ENCODE measurements at regions not wholly inside any gene's neighbourhood (a gene's known extent, or its start where the extent isn't known, plus 50 kb on each side); places are given as distances from the start of the nearest gene placed in this dataset.

GRCh38 chr16:6207580-6207979, 1110.0 kb upstream of the EEF2KMT start:
- H3K9ac ChIP-seq (ENCODE audit: insufficient read depth, low read length): no peak overlapping the region
- H3K9me3 ChIP-seq (ENCODE audit: control insufficient read depth, insufficient read depth, low read depth, low read length): no peaks in the 10 kb centered on the region
- H3K4me3 ChIP-seq (replicated peaks in 1 of 4; ENCODE audit: control extremely low read depth in 1 of 4, insufficient read depth in 1 of 4, low read depth in 3 of 4, low read length in 4 of 4): no peak overlapping the region
- no peak overlapping the region for H3K27ac ChIP-seq (ENCODE audit: insufficient read depth, low read length)
- no peaks in the 10 kb centered on the region for H3K36me3 ChIP-seq (ENCODE audit: control insufficient read depth, insufficient read depth, low read length)
- no peaks in the 10 kb centered on the region for H3K4me1 ChIP-seq (ENCODE audit: control insufficient read depth, extremely low read depth, insufficient read depth, low read length)
- H3K4me2 ChIP-seq (ENCODE audit: extremely low read depth, insufficient read depth, low read length): no peak overlapping the region
- no peak for DNase-seq (ENCODE audit: low read depth in 2 of 2)
- H3K27me3 ChIP-seq (ENCODE audit: control insufficient read depth, insufficient read depth, low read length): no peaks in the 10 kb centered on the region
- TF ChIP-seq CTCF (conservative IDR thresholded peaks at IDR 0.05 in 1 of 2, IDR thresholded peaks at IDR 0.05 in 1 of 2; ENCODE audit: low read depth in 1 of 2, low read length in 2 of 2): no peak
- TF ChIP-seq EZH2 (IDR thresholded peaks at IDR 0.05; ENCODE audit: low read length, missing control alignments): no peak
- no peaks in the 10 kb centered on the region for H4K20me1 ChIP-seq (ENCODE audit: control insufficient read depth, extremely low read depth, insufficient read depth, low read length)
- no peak overlapping the region for H2AFZ ChIP-seq (ENCODE audit: low read length)
- H3K79me2 ChIP-seq (ENCODE audit: control insufficient read depth, insufficient read depth, low read length): no peaks in the 10 kb centered on the region

GRCh38 chr16:6207124-6207523, 1109.5 kb upstream of the EEF2KMT start:
- H3K27me3 ChIP-seq (ENCODE audit: control insufficient read depth, insufficient read depth, low read length): no peaks in the 10 kb centered on the region
- no peaks in the 10 kb centered on the region for H3K4me1 ChIP-seq (ENCODE audit: control insufficient read depth, extremely low read depth, insufficient read depth, low read length)
- no peak for TF ChIP-seq EZH2 (IDR thresholded peaks at IDR 0.05; ENCODE audit: low read length, missing control alignments)
- TF ChIP-seq CTCF (conservative IDR thresholded peaks at IDR 0.05 in 1 of 2, IDR thresholded peaks at IDR 0.05 in 1 of 2; ENCODE audit: low read depth in 1 of 2, low read length in 2 of 2): no peak
- H3K9me3 ChIP-seq (ENCODE audit: control insufficient read depth, insufficient read depth, low read depth, low read length): no peaks in the 10 kb centered on the region
- no peaks in the 10 kb centered on the region for H4K20me1 ChIP-seq (ENCODE audit: control insufficient read depth, extremely low read depth, insufficient read depth, low read length)
- no peak for DNase-seq (ENCODE audit: low read depth in 2 of 2)
- no peak overlapping the region for H2AFZ ChIP-seq (ENCODE audit: low read length)
- H3K4me3 ChIP-seq (replicated peaks in 1 of 4; ENCODE audit: control extremely low read depth in 1 of 4, insufficient read depth in 1 of 4, low read depth in 3 of 4, low read length in 4 of 4): no peak overlapping the region
- no peaks in the 10 kb centered on the region for H3K36me3 ChIP-seq (ENCODE audit: control insufficient read depth, insufficient read depth, low read length)
- no peak overlapping the region for H3K4me2 ChIP-seq (ENCODE audit: extremely low read depth, insufficient read depth, low read length)
- no peak overlapping the region for H3K27ac ChIP-seq (ENCODE audit: insufficient read depth, low read length)
- no peaks in the 10 kb centered on the region for H3K79me2 ChIP-seq (ENCODE audit: control insufficient read depth, insufficient read depth, low read length)
- no peak overlapping the region for H3K9ac ChIP-seq (ENCODE audit: insufficient read depth, low read length)

- Histone ChIP-seq H3K9me3 (ENCODE audit: control insufficient read depth, insufficient read depth, low read depth, low read length) (no peaks in the 10 kb centered on the region), H3K4me2 (ENCODE audit: extremely low read depth, insufficient read depth, low read length) (no peak overlapping the region), H3K4me1 (ENCODE audit: control insufficient read depth, extremely low read depth, insufficient read depth, low read length) (no peaks in the 10 kb centered on the region), H3K36me3 (ENCODE audit: control insufficient read depth, insufficient read depth, low read length) (no peaks in the 10 kb centered on the region), H3K27ac (ENCODE audit: insufficient read depth, low read length) (no peak overlapping the region), H2AFZ (ENCODE audit: low read length) (no peak overlapping the region), H3K79me2 (ENCODE audit: control insufficient read depth, insufficient read depth, low read length) (no peaks in the 10 kb centered on the region), H4K20me1 (ENCODE audit: control insufficient read depth, extremely low read depth, insufficient read depth, low read length) (no peaks in the 10 kb centered on the region), H3K4me3 (replicated peaks in 1 of 4; ENCODE audit: control extremely low read depth in 1 of 4, insufficient read depth in 1 of 4, low read depth in 3 of 4, low read length in 4 of 4) (no peak overlapping the region), H3K9ac (ENCODE audit: insufficient read depth, low read length) (no peak overlapping the region), H3K27me3 (ENCODE audit: control insufficient read depth, insufficient read depth, low read length) (no peaks in the 10 kb centered on the region)
- DNase-seq (ENCODE audit: low read depth in 2 of 2): no peak
- TF ChIP-seq CTCF (conservative IDR thresholded peaks at IDR 0.05 in 1 of 2, IDR thresholded peaks at IDR 0.05 in 1 of 2; ENCODE audit: low read depth in 1 of 2, low read length in 2 of 2): no peak
- TF ChIP-seq EZH2 (IDR thresholded peaks at IDR 0.05; ENCODE audit: low read length, missing control alignments): no peak
These were observed 1108.5 kb upstream of the EEF2KMT start for GRCh38 chr16:6206080-6206479.

All from fibroblast of lung (primary cell).